H1 (cell line): ENCODE measurements at regions not wholly inside any gene's neighbourhood (a gene's known extent, or its start where the extent isn't known, plus 50 kb on each side); places are given as distances from the start of the nearest gene placed in this dataset.

ENCODE experiments used
- CTCF ChIA-PET: fragments of 300-600 bp; sonication (Branson Sonifier 250); formaldehyde crosslinking; loops from one replicate; lab custom pipeline; 2021; ENCODE audit not compliant: partially characterized antibody; lab: Charles Lee
- POLR2A ChIA-PET: fragments of 300-600 bp; sonication (Branson Sonifier 250); formaldehyde crosslinking; loops from one replicate; lab custom pipeline; 2021; ENCODE audit warnings: inconsistent platforms; ENCODE audit not compliant: partially characterized antibody; lab: Charles Lee
- DNase-seq, 2 experiments: peaks; one replicate each; pipeline versions ENCODE4 v3.0.0 to v3.0.0-alpha.2; 2010 to 2022; ENCODE audit warnings: low spot score in 2 of 2, low read depth in 1 of 2, mixed read lengths in 1 of 2
- FAIRE-seq: peaks from 2 replicates; lab custom pipeline; 2011; peaks lifted over from hg19 to GRCh38; lab: Jason Lieb, UNC
- H2AFZ ChIP-seq: 2 replicates; pipeline ENCODE4 v1.8.1; 2012; ENCODE audit warnings: low read length, inconsistent platforms
- H2AK5ac ChIP-seq: 2 replicates; pipeline ENCODE4 v1.6.1; 2013; ENCODE audit warnings: low read depth, low read length
- H2BK120ac ChIP-seq: replicated peaks from 2 replicates; pipeline ENCODE3; 2013; ENCODE audit warnings: low read depth, low read length, inconsistent platforms
- H2BK12ac ChIP-seq: 2 replicates; pipeline ENCODE4 v1.6.1; 2013; ENCODE audit warnings: low read depth, low read length
- H2BK15ac ChIP-seq: 2 replicates; pipeline ENCODE4 v1.6.1; 2013; ENCODE audit warnings: low read length
- H2BK20ac ChIP-seq: 2 replicates; pipeline ENCODE4 v1.6.1; 2013; ENCODE audit warnings: low read length
- H2BK5ac ChIP-seq: 2 replicates; pipeline ENCODE4 v1.6.1; 2013; ENCODE audit warnings: low read depth, low read length
- H3K14ac ChIP-seq: 2 replicates; pipeline ENCODE4 v1.6.1; 2013; ENCODE audit warnings: inconsistent platforms; ENCODE audit not compliant: insufficient read length
- H3K18ac ChIP-seq: 2 replicates; pipeline ENCODE4 v1.6.1; 2013; ENCODE audit warnings: low read length; ENCODE audit errors: extremely low read depth
- H3K23ac ChIP-seq: 2 replicates; pipeline ENCODE4 v1.6.1; 2013; ENCODE audit warnings: inconsistent platforms; ENCODE audit not compliant: insufficient read length
- H3K23me2 ChIP-seq: 2 replicates; pipeline ENCODE4 v1.6.1; 2013; ENCODE audit warnings: low read depth, low read length
- H3K27ac ChIP-seq: 2 replicates; pipeline ENCODE4 v1.6.1; 2011; ENCODE audit warnings: low read depth, low read length, inconsistent platforms
- H3K27me3 ChIP-seq, 4 experiments: replicated peaks in 1 of 4; 1 replicate in 1 of 4; 2 replicates in 3 of 4; pipeline versions ENCODE4 v1.6.1 to v1.8.1; 2011 to 2013; ENCODE audit warnings: low read length in 3 of 4, mild to moderate bottlenecking in 3 of 4, inconsistent platforms in 2 of 4, mixed read lengths in 2 of 4, moderate library complexity in 1 of 4; ENCODE audit not compliant: control insufficient read depth in 3 of 4, insufficient read depth in 3 of 4; ENCODE audit errors: extremely low read depth in 1 of 4
- H3K36me3 ChIP-seq, 4 experiments: 2 replicates each; pipeline versions ENCODE4 v1.6.1 to v1.8.1; 2011 to 2013; ENCODE audit warnings: mild to moderate bottlenecking in 4 of 4, low read length in 3 of 4, moderate library complexity in 2 of 4, control low read depth in 1 of 4, inconsistent platforms in 1 of 4; ENCODE audit not compliant: insufficient read depth in 4 of 4, control insufficient read depth in 2 of 4
- H3K4ac ChIP-seq: replicated peaks from 2 replicates; pipeline ENCODE3; 2013; ENCODE audit warnings: low read length, low read depth, mixed read lengths, inconsistent platforms; ENCODE audit not compliant: insufficient read length
- H3K4me1 ChIP-seq, 4 experiments: replicated peaks in 1 of 4; 1 replicate in 1 of 4; 2 replicates in 3 of 4; pipeline versions ENCODE4 v1.6.1 to v1.8.1; 2011 to 2013; ENCODE audit warnings: low read length in 3 of 4, inconsistent platforms in 2 of 4, mixed read lengths in 1 of 4; ENCODE audit not compliant: insufficient read depth in 4 of 4, control insufficient read depth in 3 of 4
- H3K4me2 ChIP-seq, 2 experiments: 2 replicates each; pipeline versions ENCODE4 v1.6.1 to v1.8.1; 2011 to 2013; ENCODE audit warnings: low read depth in 2 of 2, low read length in 2 of 2, control low read depth in 1 of 2, inconsistent platforms in 1 of 2, mild to moderate bottlenecking in 1 of 2; ENCODE audit not compliant: insufficient read depth in 1 of 2
- H3K4me3 ChIP-seq, 4 experiments: fragments of 200-600, 300-600 bp in 1 of 4; sonication (generic), shearing (Covaris generic), sonication (Bioruptor Twin) in 1 of 4; 2 replicates each; pipeline versions ENCODE4 v1.5.1 to v1.8.1; 2011 to 2016; ENCODE audit warnings: low read length in 4 of 4, low read depth in 3 of 4, control low read depth in 2 of 4, inconsistent platforms in 2 of 4, mild to moderate bottlenecking in 2 of 4, mixed read lengths in 1 of 4, moderate library complexity in 1 of 4; ENCODE audit not compliant: insufficient read depth in 2 of 4; ENCODE audit errors: extremely low read depth in 1 of 4
- H3K56ac ChIP-seq: replicated peaks from 2 replicates; pipeline ENCODE3; 2013; ENCODE audit warnings: low read depth, mild to moderate bottlenecking, mixed read lengths, low read length, inconsistent platforms; ENCODE audit not compliant: insufficient read length
- H3K79me1 ChIP-seq: 2 replicates; pipeline ENCODE4 v1.6.1; 2013; ENCODE audit warnings: low read depth, low read length, control low read depth
- H3K79me2 ChIP-seq, 2 experiments: 2 replicates each; pipeline versions ENCODE4 v1.6.1 to v1.8.1; 2012 to 2013; ENCODE audit warnings: low read length in 2 of 2, mild to moderate bottlenecking in 2 of 2, inconsistent platforms in 1 of 2; ENCODE audit not compliant: insufficient read depth in 2 of 2, control insufficient read depth in 1 of 2
- H3K9ac ChIP-seq, 4 experiments: replicated peaks in 1 of 4; 1 replicate in 1 of 4; 2 replicates in 3 of 4; pipeline versions ENCODE4 v1.6.1 to v1.8.1; 2011 to 2013; ENCODE audit warnings: low read depth in 3 of 4, low read length in 3 of 4, control low read depth in 2 of 4, mild to moderate bottlenecking in 2 of 4, moderate library complexity in 2 of 4, inconsistent platforms in 1 of 4; ENCODE audit errors: extremely low read depth in 1 of 4
- H3K9me3 ChIP-seq, 2 experiments: 2 replicates each; pipeline versions ENCODE4 v1.6.1 to v1.8.1; 2012 to 2013; ENCODE audit warnings: mild to moderate bottlenecking in 2 of 2, moderate library complexity in 2 of 2, control low read depth in 1 of 2, inconsistent platforms in 1 of 2, low read depth in 1 of 2, low read length in 1 of 2, mixed read lengths in 1 of 2; ENCODE audit not compliant: insufficient read depth in 2 of 2
- H4K20me1 ChIP-seq, 2 experiments: replicated peaks in 1 of 2; 2 replicates each; pipeline versions ENCODE3 to v1.8.1; 2011 to 2013; ENCODE audit warnings: inconsistent platforms in 2 of 2, low read length in 2 of 2, mild to moderate bottlenecking in 1 of 2; ENCODE audit not compliant: insufficient read depth in 2 of 2, control insufficient read depth in 1 of 2
- H4K5ac ChIP-seq: 2 replicates; pipeline ENCODE4 v1.6.1; 2013; ENCODE audit warnings: low read length, low read depth, mixed read lengths, inconsistent platforms; ENCODE audit not compliant: insufficient read length
- H4K8ac ChIP-seq: 2 replicates; pipeline ENCODE4 v1.8.0; 2013; ENCODE audit warnings: mild to moderate bottlenecking, moderate library complexity, low read length, inconsistent platforms; ENCODE audit not compliant: insufficient read depth; ENCODE audit errors: extremely low read depth
- H4K91ac ChIP-seq: replicated peaks from 2 replicates; pipeline ENCODE3; 2013; ENCODE audit warnings: low read length, mixed read lengths, inconsistent platforms; ENCODE audit not compliant: insufficient read length
- BCL11A ChIP-seq, 2 experiments: IDR thresholded peaks; one replicate each; pipeline ENCODE4 v1.6.1; 2011; ENCODE audit warnings: low read depth in 2 of 2, low read length in 2 of 2, mild to moderate bottlenecking in 2 of 2
- CBX5 ChIP-seq: fragments of 300-800, 300-1000 bp; sonication (generic); IDR thresholded peaks from 2 replicates; pipeline ENCODE4 v1.7.1; 2016; ENCODE audit warnings: antibody characterized with exemption, low read length, low read depth
- CEBPB ChIP-seq: IDR thresholded peaks from 2 replicates; pipeline ENCODE4 v1.6.1; 2012; ENCODE audit warnings: low read depth, low read length
- GABPA ChIP-seq: IDR thresholded peaks from 2 replicates; pipeline ENCODE4 v1.6.1; 2011; ENCODE audit warnings: mild to moderate bottlenecking, low read length, moderate library complexity, borderline replicate concordance; ENCODE audit not compliant: insufficient read depth
- JUN ChIP-seq: IDR thresholded peaks from 2 replicates; pipeline ENCODE4 v1.6.1; 2011; ENCODE audit warnings: low read depth, mild to moderate bottlenecking, improper control_type of control experiment, low read length
- JUND ChIP-seq: IDR thresholded peaks from 2 replicates; pipeline ENCODE4 v1.6.1; 2011; ENCODE audit warnings: mild to moderate bottlenecking, improper control_type of control experiment, low read length
- PHF8 ChIP-seq: fragments of 200-600 bp; sonication (generic); conservative IDR thresholded peaks from 2 replicates; pipeline ENCODE4 v1.7.1; 2012; ENCODE audit warnings: low read depth, mild to moderate bottlenecking, inconsistent platforms, low read length, moderate library complexity
- POLR2AphosphoS5 ChIP-seq: IDR thresholded peaks from 2 replicates; pipeline ENCODE4 v1.6.1; 2011; ENCODE audit warnings: low read depth, low read length
- SP1 ChIP-seq: IDR thresholded peaks from 2 replicates; pipeline ENCODE4 v1.6.1; 2011; ENCODE audit warnings: low read depth, low read length
- TAF1 ChIP-seq: IDR thresholded peaks from 2 replicates; pipeline ENCODE4 v1.6.1; 2011; ENCODE audit warnings: mild to moderate bottlenecking, low read depth, low read length
- TBP ChIP-seq: IDR thresholded peaks from 2 replicates; pipeline ENCODE4 v1.6.1; 2011; ENCODE audit warnings: low read depth, low read length, improper control_type of control experiment
- WGBS, 2 experiments: shearing (Covaris generic) in 1 of 2; methylation state at CpG; one replicate each; pipeline versions ENCODE4 v1.1.6 to v1.1.7; 2013 to 2015; ENCODE audit warnings: low lambda C conversion rate in 2 of 2, mixed read lengths in 2 of 2, inconsistent platforms in 1 of 2, low coverage in 1 of 2, missing lambda C conversion rate in 1 of 2; ENCODE audit not compliant: insufficient replicate concordance in 2 of 2, insufficient coverage in 1 of 2, insufficient read length in 1 of 2; ENCODE audit errors: extremely low coverage in 1 of 2, missing lambda C conversion rate in 1 of 2; 5-methylcytosine and 5-hydroxymethylcytosine counted together
- TF ChIP-seq, protein P1 (sequence below): IDR thresholded peaks from 2 replicates; pipeline ENCODE4 v1.6.1; 2012; ENCODE audit warnings: inconsistent platforms

- 90% methylated on average over 6 of the region's 6 CpGs; no CpG with 5 or more reads in 1 of the 2 experiments for WGBS, 2 experiments
- POLR2A ChIA-PET, result no interaction called here
- no peak for TF ChIP-seq BCL11A (IDR thresholded peaks at IDR 0.05; ENCODE audit: low read depth in 2 of 2, low read length in 2 of 2)
- TF ChIP-seq CEBPB, result no peak
- no peak for TF ChIP-seq PHF8
- no peak for TF ChIP-seq TAF1
- TF ChIP-seq JUN, result no peak
- no peak for TF ChIP-seq CBX5
- no peak for TF ChIP-seq TBP
- no peak for TF ChIP-seq JUND
- TF ChIP-seq GABPA, result no peak
- TF ChIP-seq SP1, result no peak
- TF ChIP-seq, protein P1, sequence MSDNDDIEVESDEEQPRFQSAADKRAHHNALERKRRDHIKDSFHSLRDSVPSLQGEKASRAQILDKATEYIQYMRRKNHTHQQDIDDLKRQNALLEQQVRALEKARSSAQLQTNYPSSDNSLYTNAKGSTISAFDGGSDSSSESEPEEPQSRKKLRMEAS, result no peak
- no peak for TF ChIP-seq POLR2AphosphoS5
Observed at GRCh38 chr3:65240366-65240765, 552.6 kb upstream of the ADAMTS9 start.

More at GRCh38 chr3:65240366-65240765, 552.6 kb upstream of the ADAMTS9 start:
- DNase-seq (no peak), FAIRE-seq (no peak)
- no peaks in the 10 kb centered on the region for H3K36me3 ChIP-seq
- no peak overlapping the region for H3K23ac ChIP-seq
- no peak overlapping the region for H3K14ac ChIP-seq
- H4K91ac ChIP-seq, result no peak overlapping the region
- no peaks in the 10 kb centered on the region for H3K9me3 ChIP-seq
- H3K18ac ChIP-seq, result no peak overlapping the region
- no peak overlapping the region for H4K8ac ChIP-seq
- no peaks in the 10 kb centered on the region for H3K79me2 ChIP-seq
- no peaks in the 10 kb centered on the region for H3K23me2 ChIP-seq
- H3K27ac ChIP-seq, result no peak overlapping the region
- no peak overlapping the region for H2BK20ac ChIP-seq
- H3K56ac ChIP-seq, result no peak overlapping the region
- no peak overlapping the region for H2AK5ac ChIP-seq
- no peak overlapping the region for H2BK5ac ChIP-seq
- no peaks in the 10 kb centered on the region for H3K79me1 ChIP-seq
- H3K4me2 ChIP-seq, result no peak overlapping the region
- no peak overlapping the region for H2AFZ ChIP-seq
- H3K27me3 ChIP-seq, result no peaks in the 10 kb centered on the region
- H2BK15ac ChIP-seq, result no peak overlapping the region
- H3K9ac ChIP-seq, result no peak overlapping the region
- no peak overlapping the region for H4K5ac ChIP-seq
- no peak overlapping the region for H2BK12ac ChIP-seq
- H3K4ac ChIP-seq, result no peak overlapping the region
- no peaks in the 10 kb centered on the region for H4K20me1 ChIP-seq
- no peak overlapping the region for H2BK120ac ChIP-seq
- no peaks in the 10 kb centered on the region for H3K4me1 ChIP-seq
- CTCF ChIA-PET, result interaction anchor here (1.0 kb wide), 1 partner anchor 707 kb away, joined by 4 read pairs; no protein-coding TSS in a partner anchor
- H3K4me3 ChIP-seq, result no peak overlapping the region
